Bronchial epithelial cell (primary cell): ENCODE measurements at regions not wholly inside any gene's neighbourhood (a gene's known extent, or its start where the extent isn't known, plus 50 kb on each side); places are given as distances from the start of the nearest gene placed in this dataset.

Experiments used
- DNase-seq: peaks from one replicate; pipeline ENCODE4 v3.0.0-alpha.2; 2010; ENCODE audit warnings: low read depth
- FAIRE-seq: peaks from 2 replicates; lab custom pipeline; 2011; peaks lifted over from hg19 to GRCh38; lab: Jason Lieb, UNC
- H3K27me3 ChIP-seq: 2 replicates; pipeline ENCODE4 v1.5.1; 2011; ENCODE audit warnings: low read length; ENCODE audit not compliant: control insufficient read depth, insufficient read depth
- H3K36me3 ChIP-seq: 2 replicates; pipeline ENCODE4 v1.5.1; 2011; ENCODE audit warnings: low read length; ENCODE audit not compliant: control insufficient read depth, insufficient read depth
- H3K4me3 ChIP-seq: 2 replicates; pipeline ENCODE4 v1.5.1; 2011; ENCODE audit warnings: mild to moderate bottlenecking, low read depth, low read length, control low read depth
- TF ChIP-seq, protein P1 (sequence below): IDR thresholded peaks from 2 replicates; pipeline ENCODE4 v1.5.1; 2011; ENCODE audit warnings: mild to moderate bottlenecking, moderate library complexity, low read length, control low read depth, inconsistent platforms; ENCODE audit not compliant: insufficient read depth, severe bottlenecking

GRCh38 chr1:43037466-43037865 lies 78.8 kb upstream of the SLC2A1 start:
- Histone ChIP-seq H3K27me3 (no peaks in the 10 kb centered on the region), H3K36me3 (no peaks in the 10 kb centered on the region), H3K4me3 (no peak overlapping the region)
- TF ChIP-seq, protein P1, sequence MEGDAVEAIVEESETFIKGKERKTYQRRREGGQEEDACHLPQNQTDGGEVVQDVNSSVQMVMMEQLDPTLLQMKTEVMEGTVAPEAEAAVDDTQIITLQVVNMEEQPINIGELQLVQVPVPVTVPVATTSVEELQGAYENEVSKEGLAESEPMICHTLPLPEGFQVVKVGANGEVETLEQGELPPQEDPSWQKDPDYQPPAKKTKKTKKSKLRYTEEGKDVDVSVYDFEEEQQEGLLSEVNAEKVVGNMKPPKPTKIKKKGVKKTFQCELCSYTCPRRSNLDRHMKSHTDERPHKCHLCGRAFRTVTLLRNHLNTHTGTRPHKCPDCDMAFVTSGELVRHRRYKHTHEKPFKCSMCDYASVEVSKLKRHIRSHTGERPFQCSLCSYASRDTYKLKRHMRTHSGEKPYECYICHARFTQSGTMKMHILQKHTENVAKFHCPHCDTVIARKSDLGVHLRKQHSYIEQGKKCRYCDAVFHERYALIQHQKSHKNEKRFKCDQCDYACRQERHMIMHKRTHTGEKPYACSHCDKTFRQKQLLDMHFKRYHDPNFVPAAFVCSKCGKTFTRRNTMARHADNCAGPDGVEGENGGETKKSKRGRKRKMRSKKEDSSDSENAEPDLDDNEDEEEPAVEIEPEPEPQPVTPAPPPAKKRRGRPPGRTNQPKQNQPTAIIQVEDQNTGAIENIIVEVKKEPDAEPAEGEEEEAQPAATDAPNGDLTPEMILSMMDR: no peak
- FAIRE-seq: no peak
- DNase-seq: no peak

- TF ChIP-seq, protein P1: no peak
- FAIRE-seq (peak; percentile 32), DNase-seq (no peak)
- Histone ChIP-seq H3K4me3 (no peak overlapping the region), H3K36me3 (no peaks in the 10 kb centered on the region), H3K27me3 (no peaks in the 10 kb centered on the region)
These were observed 78.3 kb upstream of the SLC2A1 start for GRCh38 chr1:43036932-43037331.

DNA sequence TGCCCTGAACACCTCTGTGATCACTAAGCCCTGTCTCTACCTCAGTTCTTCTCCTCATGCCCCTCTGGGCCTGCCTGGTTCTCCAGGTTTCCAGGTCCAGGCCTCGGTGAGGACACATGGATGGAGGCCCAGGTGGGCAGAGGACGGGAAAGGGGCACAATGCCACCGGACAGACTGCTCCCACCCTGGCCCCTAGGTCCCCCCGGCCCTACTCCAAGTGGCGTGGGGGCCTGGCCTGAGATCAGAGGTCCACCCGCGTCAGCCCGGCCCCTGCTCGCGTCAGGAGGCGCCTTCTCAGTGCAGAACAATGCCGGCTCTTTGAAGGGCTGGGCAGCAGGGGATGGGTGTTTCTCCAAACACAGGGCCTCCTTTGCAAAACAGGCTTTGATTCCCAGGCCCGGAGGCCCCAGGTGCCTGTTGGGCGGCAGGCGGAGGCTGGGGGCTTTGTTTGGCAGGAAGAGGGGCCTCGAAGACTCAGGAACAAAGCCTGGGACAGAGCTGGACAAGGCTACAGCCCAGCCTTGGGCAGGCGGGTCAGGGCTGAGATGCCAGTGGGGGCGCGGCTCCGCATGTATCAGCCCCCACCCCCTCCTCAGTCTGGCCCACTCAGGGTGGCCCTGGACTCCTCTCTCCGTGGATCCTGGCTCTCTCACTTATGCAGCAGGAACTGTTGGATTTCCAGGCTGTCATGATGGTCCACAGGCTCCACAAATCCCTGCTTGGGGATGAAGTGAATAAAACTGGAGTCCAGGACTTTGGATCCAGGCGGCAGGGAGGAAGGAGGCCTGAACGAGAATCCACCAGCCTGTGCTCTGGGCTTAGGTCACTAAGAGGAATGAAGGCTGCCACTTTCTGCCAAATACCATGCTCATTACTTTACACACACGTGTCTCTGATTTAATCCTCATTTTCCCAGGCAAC lies 77.4 kb upstream of the SLC2A1 start:
- no peaks in the 10 kb centered on the region for H3K27me3 ChIP-seq
- H3K36me3 ChIP-seq: no peaks in the 10 kb centered on the region
- FAIRE-seq: no peak
- DNase-seq: no peak
- TF ChIP-seq, protein P1: no peak
- H3K4me3 ChIP-seq: no peak overlapping the region

GRCh38 chr1:43034778-43035177 lies 76.1 kb upstream of the SLC2A1 start:
- no peak for FAIRE-seq
- Histone ChIP-seq H3K4me3 (no peak overlapping the region), H3K27me3 (no peaks in the 10 kb centered on the region), H3K36me3 (no peaks in the 10 kb centered on the region)
- DNase-seq: no peak
- TF ChIP-seq, protein P1: no peak

GRCh38 chr1:43034195-43034658 lies 75.6 kb upstream of the SLC2A1 start:
- FAIRE-seq: no peak
- TF ChIP-seq, protein P1: no peak
- Histone ChIP-seq H3K36me3 (no peaks in the 10 kb centered on the region), H3K27me3 (no peaks in the 10 kb centered on the region), H3K4me3 (no peak overlapping the region)
- peak; percentile 58 for DNase-seq
